DND-41 (cell line): ENCODE measurements at regions not wholly inside any gene's neighbourhood (a gene's known extent, or its start where the extent isn't known, plus 50 kb on each side); places are given as distances from the start of the nearest gene placed in this dataset.

Source experiments
- ATAC-seq: fragments of 200-7000 bp; cut with Tn5 transposase; 3 replicates; pipeline ENCODE4 v1.9.1; 2021; ENCODE audit warnings: low read depth; ENCODE audit not compliant: insufficient read depth
- DNase-seq: peaks from one replicate; pipeline ENCODE4 v3.0.0-alpha.2; 2020
- H2AFZ ChIP-seq: 2 replicates; pipeline ENCODE4 v1.6.0; 2012; ENCODE audit warnings: low read depth, low read length
- H3K27ac ChIP-seq: 2 replicates; pipeline ENCODE4 v1.5.1; 2012; ENCODE audit warnings: low read length, inconsistent platforms
- H3K27me3 ChIP-seq: fragments of 200-600 bp; sonication (generic); 2 replicates; pipeline ENCODE4 v1.6.0; 2012; ENCODE audit warnings: low read length, mild to moderate bottlenecking, inconsistent platforms; ENCODE audit not compliant: insufficient read depth, poor library complexity
- H3K36me3 ChIP-seq: 2 replicates; pipeline ENCODE4 v1.5.1; 2012; ENCODE audit warnings: low read length, inconsistent platforms; ENCODE audit not compliant: insufficient read depth
- H3K4me1 ChIP-seq: 2 replicates; pipeline ENCODE4 v1.5.1; 2012; ENCODE audit warnings: mild to moderate bottlenecking, low read length; ENCODE audit not compliant: insufficient read depth
- H3K4me2 ChIP-seq: 2 replicates; pipeline ENCODE4 v1.6.0; 2012; ENCODE audit warnings: mild to moderate bottlenecking, moderate library complexity, low read length, inconsistent platforms; ENCODE audit not compliant: insufficient read depth
- H3K4me3 ChIP-seq, 2 experiments: fragments of 200-600 bp in 1 of 2; shearing (Covaris generic) in 1 of 2; 2 replicates each; pipeline ENCODE4 v1.5.1; 2012 to 2016; ENCODE audit warnings: inconsistent platforms in 2 of 2, low read length in 2 of 2, mild to moderate bottlenecking in 2 of 2, low read depth in 1 of 2, moderate library complexity in 1 of 2
- H3K79me2 ChIP-seq: 2 replicates; pipeline ENCODE4 v1.6.0; 2012; ENCODE audit warnings: low read length, inconsistent platforms; ENCODE audit not compliant: insufficient read depth
- H3K9ac ChIP-seq: 2 replicates; pipeline ENCODE4 v1.6.0; 2012; ENCODE audit warnings: low read depth, mild to moderate bottlenecking, inconsistent platforms, low read length, moderate library complexity
- H3K9me3 ChIP-seq: 2 replicates; pipeline ENCODE4 v1.5.1; 2012; ENCODE audit warnings: low read length, moderate library complexity, mild to moderate bottlenecking, inconsistent platforms; ENCODE audit not compliant: insufficient read depth, severe bottlenecking
- H4K20me1 ChIP-seq: 2 replicates; pipeline ENCODE4 v1.6.0; 2012; ENCODE audit warnings: low read length; ENCODE audit not compliant: insufficient read depth
- CTCF ChIP-seq: IDR thresholded peaks from 2 replicates; pipeline ENCODE4 v1.5.1; 2012; ENCODE audit warnings: borderline replicate concordance, low read length, moderate library complexity, mild to moderate bottlenecking; ENCODE audit not compliant: poor library complexity, severe bottlenecking; ENCODE audit errors: extremely low read depth
- EZH2 ChIP-seq: IDR thresholded peaks from 3 replicates; pipeline ENCODE4 v1.6.1; 2012; ENCODE audit warnings: borderline replicate concordance, low read depth, mild to moderate bottlenecking, moderate library complexity, low read length, inconsistent platforms; ENCODE audit not compliant: severe bottlenecking

DNA sequence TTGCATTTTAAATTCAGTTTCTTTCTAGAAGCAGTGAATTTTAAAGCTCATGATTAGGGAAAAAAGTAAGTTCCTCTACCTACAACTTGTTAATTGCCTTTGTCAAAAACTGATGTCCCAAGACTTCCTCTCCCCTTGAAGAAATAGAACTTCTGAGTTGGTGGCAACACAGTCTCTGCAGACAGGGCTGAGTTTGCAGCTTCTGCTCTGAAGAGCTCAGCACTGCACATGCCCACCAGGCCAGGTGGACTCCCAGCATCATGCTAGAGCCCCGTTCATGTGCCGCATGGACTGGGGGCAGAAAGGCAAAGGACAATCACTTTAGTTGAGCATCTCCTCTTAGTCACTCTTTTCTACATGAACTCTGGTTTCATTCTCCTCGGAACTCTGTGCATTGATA is 620.1 kb downstream of the VRK1 start:
- Histone ChIP-seq H3K4me1 (peaks cover 16% of the 10 kb centered on the region), H3K9ac (no peak overlapping the region), H3K79me2 (no peaks in the 10 kb centered on the region), H3K36me3 (no peaks in the 10 kb centered on the region), H3K4me3 (no peak overlapping the region), H3K4me2 (no peak overlapping the region), H3K27me3 (no peaks in the 10 kb centered on the region), H2AFZ (peak overlapping the region; percentile 60), H3K9me3 (no peaks in the 10 kb centered on the region), H3K27ac (peak overlapping the region; percentile 18; the same call in 1 of the 2 replicates), H4K20me1 (no peaks in the 10 kb centered on the region)
- ATAC-seq, result peak; percentile 54; the same call in 1 of the 3 replicates
- no peak for TF ChIP-seq EZH2
- TF ChIP-seq CTCF, result no peak
- no peak for DNase-seq

- H4K20me1 ChIP-seq, result no peaks in the 10 kb centered on the region
Measured at GRCh38 chr14:97420211-97420610, 623.0 kb downstream of the VRK1 start.

DNA sequence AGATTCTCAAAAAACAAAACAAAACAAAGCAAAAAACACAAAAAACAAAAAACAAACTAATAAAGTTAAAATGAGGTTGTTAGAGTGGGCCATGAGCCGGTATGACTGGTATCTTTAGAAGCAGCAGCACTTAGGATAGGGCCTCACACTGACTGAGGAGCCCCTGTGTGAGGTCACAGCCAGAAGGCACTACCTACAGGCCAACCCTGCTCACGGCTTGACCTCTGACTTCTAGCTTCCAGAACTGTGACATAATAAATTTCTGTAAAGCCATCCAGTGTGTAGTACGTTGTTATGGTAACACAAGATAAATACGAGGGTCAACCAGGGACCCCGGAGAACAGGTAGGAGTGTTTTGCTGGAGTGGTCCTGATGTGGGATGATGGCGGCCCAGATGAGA is 629.6 kb downstream of the VRK1 start:
- DNase-seq, result no peak
- Histone ChIP-seq H3K27me3 (no peaks in the 10 kb centered on the region), H3K4me3 (no peak overlapping the region), H3K9me3 (no peaks in the 10 kb centered on the region), H3K27ac (no peak overlapping the region), H3K9ac (no peak overlapping the region), H3K79me2 (no peaks in the 10 kb centered on the region), H4K20me1 (no peaks in the 10 kb centered on the region), H3K4me2 (no peak overlapping the region), H3K36me3 (no peaks in the 10 kb centered on the region), H3K4me1 (no peaks in the 10 kb centered on the region), H2AFZ (no peak overlapping the region)
- TF ChIP-seq CTCF (no peak), EZH2 (no peak)
- ATAC-seq, result no peak

More at GRCh38 chr14:97420211-97420610, 623.0 kb downstream of the VRK1 start:
- Histone ChIP-seq H3K4me2 (no peak overlapping the region), H3K79me2 (no peaks in the 10 kb centered on the region), H3K9ac (no peak overlapping the region), H3K4me3 (no peak overlapping the region), H3K27me3 (no peaks in the 10 kb centered on the region), H3K4me1 (peaks cover 16% of the 10 kb centered on the region), H3K27ac (no peak overlapping the region), H3K9me3 (no peaks in the 10 kb centered on the region), H2AFZ (no peak overlapping the region), H3K36me3 (no peaks in the 10 kb centered on the region)
- TF ChIP-seq CTCF (no peak), EZH2 (no peak)
- ATAC-seq (no peak), DNase-seq (no peak)

DNA sequence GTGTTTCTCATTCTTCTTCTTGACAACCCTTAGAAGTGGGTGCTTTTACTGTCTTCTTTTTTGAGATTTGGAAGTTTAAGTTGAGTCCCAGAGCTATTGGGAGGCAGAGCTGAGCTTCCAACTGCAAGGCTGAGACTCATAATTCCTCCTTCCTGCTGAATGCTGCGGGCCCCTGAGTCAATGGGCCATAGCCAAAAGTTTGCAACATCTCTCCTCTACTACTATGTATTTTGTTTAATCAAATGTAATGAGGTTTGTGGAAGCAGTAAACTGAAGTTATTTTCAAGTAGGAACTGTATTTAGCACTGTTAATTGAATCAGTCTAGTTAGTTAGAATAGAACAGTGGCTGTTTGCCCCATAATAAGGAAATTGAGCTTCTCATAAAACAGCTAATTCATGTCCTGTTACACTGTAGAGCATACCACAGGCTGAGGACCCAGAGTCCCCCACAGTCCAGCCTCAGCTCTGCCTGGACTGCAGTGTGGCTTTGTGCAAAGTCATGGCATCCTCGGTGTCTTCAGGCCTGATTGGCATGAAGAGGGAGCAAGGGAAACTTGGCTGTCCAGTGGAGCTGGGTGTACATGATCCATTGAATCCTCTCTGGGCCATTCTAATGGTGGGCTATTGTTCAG is 631.7 kb downstream of the VRK1 start:
- H3K4me2 ChIP-seq, result no peak overlapping the region
- no peaks in the 10 kb centered on the region for H3K4me1 ChIP-seq
- DNase-seq (no peak), ATAC-seq (no peak)
- H3K4me3 ChIP-seq, result no peak overlapping the region
- no peaks in the 10 kb centered on the region for H3K27me3 ChIP-seq
- H3K79me2 ChIP-seq, result no peaks in the 10 kb centered on the region
- no peaks in the 10 kb centered on the region for H3K9me3 ChIP-seq
- TF ChIP-seq EZH2 (no peak), CTCF (no peak)
- H4K20me1 ChIP-seq, result no peaks in the 10 kb centered on the region
- H3K36me3 ChIP-seq, result no peaks in the 10 kb centered on the region
- no peak overlapping the region; the same call in 1 of the 2 replicates for H2AFZ ChIP-seq
- H3K27ac ChIP-seq, result no peak overlapping the region
- no peak overlapping the region for H3K9ac ChIP-seq
